HCT116 (cell line): ENCODE measurements at regions not wholly inside any gene's neighbourhood (a gene's known extent, or its start where the extent isn't known, plus 50 kb on each side); places are given as distances from the start of the nearest gene placed in this dataset.

ENCODE experiments used
- ATAC-seq: fragments of 200-7000 bp; cut with Tn5 transposase; 2 replicates; pipeline ENCODE4 v1.9.1; 2020; ENCODE audit warnings: mild to moderate bottlenecking, moderate library complexity
- BruUV-seq: library from RNA; stranded (reverse); fragments of 400-500 nt; replicated peaks from 2 replicates; lab custom pipeline; 2021; lab: Mats Ljungman, UMichigan
- CTCF ChIA-PET: fragments of 300-600 bp; sonication (Branson Sonifier 250); formaldehyde crosslinking; loops from one replicate; lab custom pipeline; 2021; ENCODE audit warnings: antibody characterized with exemption; lab: Charles Lee
- POLR2A ChIA-PET: fragments of 300-600, 350-600 bp; sonication (Branson Sonifier 250); formaldehyde crosslinking; loops from one replicate; lab custom pipeline; 2021; ENCODE audit warnings: antibody characterized with exemption; lab: Charles Lee
- RAD21 ChIA-PET, 2 experiments: fragments of 300-600 bp; sonication (Branson Sonifier 250); formaldehyde crosslinking; loops; one replicate each; lab custom pipeline; 2023; ENCODE audit warnings: low total read pairs in 2 of 2; ENCODE audit not compliant: uncharacterized antibody in 2 of 2, unreplicated experiment in 2 of 2, low non-redundant PET in 1 of 2; lab: Charles Lee
- DNase-seq: peaks from one replicate; pipeline ENCODE4 v3.0.0-alpha.2; 2010; ENCODE audit warnings: low read depth, low spot score
- H2AFZ ChIP-seq: fragments of 200-600 bp; shearing (Covaris generic), sonication (generic); 2 replicates; pipeline ENCODE4 v1.6.1; 2017; ENCODE audit warnings: low read depth, mixed run types, mixed read lengths, antibody characterized with exemption, low read length; ENCODE audit not compliant: poor library complexity, severe bottlenecking
- H3K27ac ChIP-seq: 2 replicates; pipeline ENCODE4 v1.5.1; 2012; ENCODE audit warnings: low read depth, low read length
- H3K27me3 ChIP-seq: fragments of 200-600 bp; sonication (generic); 2 replicates; pipeline ENCODE4 v1.6.1; 2016; ENCODE audit warnings: mixed run types, low read length, mixed read lengths; ENCODE audit not compliant: insufficient read depth
- H3K36me3 ChIP-seq, 2 experiments: fragments of 200-500 bp in 1 of 2; fragments of 200-600 bp in 1 of 2; sonication (Bioruptor generic) in 1 of 2; sonication (generic) in 1 of 2; 2 replicates each; pipeline versions ENCODE4 v1.5.1 to v1.6.1; 2014 to 2016; ENCODE audit warnings: low read length in 2 of 2, inconsistent platforms in 1 of 2, mixed read lengths in 1 of 2, mixed run types in 1 of 2; ENCODE audit not compliant: insufficient read depth in 2 of 2, control insufficient read depth in 1 of 2
- H3K4me1 ChIP-seq, 2 experiments: fragments of 200-600 bp in 1 of 2; sonication (generic) in 1 of 2; 2 replicates each; pipeline versions ENCODE4 v1.5.1 to v1.6.1; 2012 to 2017; ENCODE audit warnings: low read length in 2 of 2, inconsistent platforms in 1 of 2, mild to moderate bottlenecking in 1 of 2, mixed read lengths in 1 of 2, mixed run types in 1 of 2, moderate library complexity in 1 of 2; ENCODE audit not compliant: insufficient read depth in 2 of 2, control insufficient read depth in 1 of 2
- H3K4me2 ChIP-seq: fragments of 200-600 bp; sonication (generic); 2 replicates; pipeline ENCODE4 v1.6.1; 2017; ENCODE audit warnings: mixed run types, low read length, mixed read lengths
- H3K4me3 ChIP-seq, 2 experiments: fragments of 200-600 bp in 1 of 2; sonication (generic) in 1 of 2; replicated peaks in 1 of 2; 2 replicates each; pipeline ENCODE4 v1.5.1; 2011 to 2016; ENCODE audit warnings: low read length in 2 of 2, control low read depth in 1 of 2, low read depth in 1 of 2, mild to moderate bottlenecking in 1 of 2, mixed read lengths in 1 of 2, mixed run types in 1 of 2
- H3K79me2 ChIP-seq: fragments of 200-600 bp; sonication (generic); 2 replicates; pipeline ENCODE4 v1.6.1; 2017; ENCODE audit warnings: mild to moderate bottlenecking, mixed run types, low read length, moderate library complexity, mixed read lengths; ENCODE audit not compliant: insufficient read depth
- H3K9ac ChIP-seq: fragments of 200-600 bp; sonication (generic); 2 replicates; pipeline ENCODE4 v1.6.1; 2016; ENCODE audit warnings: low read length, mixed read lengths
- H3K9me2 ChIP-seq: fragments of 200-600 bp; sonication (generic), shearing (Covaris generic); 2 replicates; pipeline ENCODE4 v1.6.1; 2017; ENCODE audit warnings: mixed run types, mild to moderate bottlenecking, moderate library complexity; ENCODE audit not compliant: insufficient read depth
- H3K9me3 ChIP-seq, 2 experiments: fragments of 200-500 bp in 1 of 2; fragments of 200-600 bp in 1 of 2; sonication (Bioruptor generic) in 1 of 2; sonication (generic) in 1 of 2; 2 replicates each; pipeline ENCODE4 v1.6.1; 2014 to 2017; ENCODE audit warnings: low read length in 2 of 2, mixed read lengths in 2 of 2, inconsistent platforms in 1 of 2, low read depth in 1 of 2, mild to moderate bottlenecking in 1 of 2, mixed run types in 1 of 2, moderate library complexity in 1 of 2; ENCODE audit not compliant: control insufficient read depth in 1 of 2, insufficient read depth in 1 of 2
- H4K20me1 ChIP-seq: fragments of 200-600 bp; sonication (generic), shearing (Covaris generic); 2 replicates; pipeline ENCODE4 v1.6.1; 2017; ENCODE audit warnings: mixed run types, mild to moderate bottlenecking, moderate library complexity; ENCODE audit not compliant: insufficient read depth
- EGR1 ChIP-seq: IDR thresholded peaks from 2 replicates; pipeline ENCODE4 v1.6.1; 2012; ENCODE audit warnings: low read depth
- ELF1 ChIP-seq: IDR thresholded peaks from 2 replicates; pipeline ENCODE4 v1.6.1; 2012; ENCODE audit warnings: low read depth, borderline replicate concordance
- EZH2phosphoT487 ChIP-seq: fragments of 200-600 bp; IDR thresholded peaks from 2 replicates; pipeline ENCODE4 v1.6.1; 2018; ENCODE audit warnings: antibody characterized with exemption, borderline replicate concordance
- POLR2A ChIP-seq: IDR thresholded peaks from 2 replicates; pipeline ENCODE4 v1.7.0; 2011; ENCODE audit warnings: borderline replicate concordance; ENCODE audit not compliant: insufficient read depth, insufficient read length; ENCODE audit errors: extremely low read depth
- POLR2AphosphoS5 ChIP-seq: IDR thresholded peaks from 2 replicates; pipeline ENCODE4 v1.6.1; 2011; ENCODE audit warnings: mild to moderate bottlenecking, low read depth, low read length, moderate library complexity
- RAD21 ChIP-seq: IDR thresholded peaks from 2 replicates; pipeline ENCODE4 v1.6.1; 2012; ENCODE audit warnings: low read depth, mild to moderate bottlenecking
- SP1 ChIP-seq: IDR thresholded peaks from 2 replicates; pipeline ENCODE4 v1.6.1; 2012; ENCODE audit warnings: low read depth
- ZFX ChIP-seq: fragments of 450-650 bp; IDR thresholded peaks from 2 replicates; pipeline ENCODE4 v1.6.1; 2017
- ZNF274 ChIP-seq: fragments of 200-500 bp; sonication (Bioruptor generic); IDR thresholded peaks from 2 replicates; pipeline ENCODE4 v1.6.1; 2014; ENCODE audit warnings: mild to moderate bottlenecking, low read depth, low read length, inconsistent platforms
- intact Hi-C: fragments of 100-400 bp; cut with micrococcal nuclease; formaldehyde crosslinking; loops from 2 replicates; pipeline ENCODE4 v1.10.0; 2022
- TF ChIP-seq, protein P1 (sequence below): IDR thresholded peaks from 2 replicates; pipeline ENCODE4 v1.6.1; 2012
- TF ChIP-seq, protein P2 (sequence below): IDR thresholded peaks from 2 replicates; pipeline ENCODE4 v1.6.1; 2012
- TF ChIP-seq, protein P3 (sequence below): IDR thresholded peaks from 2 replicates; pipeline ENCODE4 v1.6.1; 2011; ENCODE audit warnings: mild to moderate bottlenecking, low read length, moderate library complexity; ENCODE audit not compliant: insufficient replicate concordance; ENCODE audit errors: extremely low read depth

DNA sequence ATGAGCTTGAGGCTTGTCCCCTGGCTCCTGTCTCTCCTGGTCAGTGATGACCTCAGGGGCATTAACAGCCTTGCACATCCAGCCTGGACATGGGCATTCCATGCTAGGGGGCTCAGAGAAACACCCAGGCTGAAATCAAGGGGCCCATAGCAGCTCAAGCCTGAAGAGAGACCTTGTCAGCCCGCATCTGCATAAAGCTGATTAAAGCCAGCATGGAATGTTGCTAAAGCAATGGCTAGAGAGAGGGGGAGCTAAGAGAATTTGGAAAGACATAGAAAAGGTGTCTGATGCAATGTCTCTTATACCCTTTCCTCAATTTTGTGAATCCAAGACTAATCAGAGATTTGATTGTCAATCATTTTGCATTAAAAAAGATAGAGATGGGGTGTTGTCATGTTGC is 51.4 kb upstream of the WSCD1 start:
- peaks cover 51% of the 10 kb centered on the region for H3K27me3 ChIP-seq
- DNase-seq (no peak), ATAC-seq (no peak)
- H3K9me2 ChIP-seq = no peaks in the 10 kb centered on the region
- no peaks in the 10 kb centered on the region for H3K9me3 ChIP-seq
- ChIA-PET POLR2A (no interaction called here), RAD21 (no interaction called here), CTCF (no interaction called here)
- TF ChIP-seq POLR2A = no peak
- TF ChIP-seq, protein P1, sequence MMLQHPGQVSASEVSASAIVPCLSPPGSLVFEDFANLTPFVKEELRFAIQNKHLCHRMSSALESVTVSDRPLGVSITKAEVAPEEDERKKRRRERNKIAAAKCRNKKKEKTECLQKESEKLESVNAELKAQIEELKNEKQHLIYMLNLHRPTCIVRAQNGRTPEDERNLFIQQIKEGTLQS = no peak
- no peak for TF ChIP-seq EGR1
- no peaks in the 10 kb centered on the region for H3K79me2 ChIP-seq
- intact Hi-C loops = no loop called here
- H2AFZ ChIP-seq = no peak overlapping the region
- no peaks in the 10 kb centered on the region for H3K4me1 ChIP-seq
- no TSS peak for BruUV-seq
- H3K4me3 ChIP-seq = no peak overlapping the region
- H3K27ac ChIP-seq = no peak overlapping the region
- no peak overlapping the region for H3K4me2 ChIP-seq
- no peaks in the 10 kb centered on the region for H4K20me1 ChIP-seq
- no peak overlapping the region for H3K9ac ChIP-seq
- no peaks in the 10 kb centered on the region for H3K36me3 ChIP-seq

DNA sequence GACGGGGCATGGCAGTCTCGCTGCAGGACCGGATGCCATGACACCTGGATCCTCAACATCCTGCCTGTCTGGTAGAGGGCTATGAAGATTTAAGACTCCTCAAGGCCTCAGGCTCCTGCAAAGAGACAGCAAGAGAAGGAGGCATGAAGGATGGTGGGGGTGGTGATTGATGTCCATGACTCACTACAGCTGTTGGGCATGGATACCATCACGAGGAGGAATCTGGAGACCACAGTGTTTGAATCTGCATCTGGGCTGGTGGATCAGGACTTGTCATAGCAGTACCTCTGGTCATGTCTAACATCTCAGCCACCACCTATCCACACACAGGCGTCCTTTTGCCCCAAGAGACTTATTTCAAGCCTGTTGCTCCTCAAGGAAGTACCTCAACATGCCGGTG is 50.2 kb upstream of the WSCD1 start:
- no peak for ATAC-seq

More for the DNA sequence above, 50.2 kb upstream of the WSCD1 start:
- BruUV-seq = no TSS peak
- Histone ChIP-seq H3K4me1 (no peaks in the 10 kb centered on the region), H4K20me1 (no peaks in the 10 kb centered on the region), H3K4me3 (no peak overlapping the region), H3K27ac (no peak overlapping the region), H3K79me2 (no peaks in the 10 kb centered on the region), H2AFZ (no peak overlapping the region), H3K9me2 (no peaks in the 10 kb centered on the region), H3K4me2 (no peak overlapping the region), H3K9ac (no peak overlapping the region), H3K36me3 (no peaks in the 10 kb centered on the region), H3K9me3 (no peaks in the 10 kb centered on the region), H3K27me3 (peaks cover 57% of the 10 kb centered on the region)
- CTCF ChIA-PET = no interaction called here
- no peak for TF ChIP-seq ZFX
- TF ChIP-seq ELF1 = no peak
- TF ChIP-seq RAD21 = no peak
- TF ChIP-seq EZH2phosphoT487 = no peak
- no peak for TF ChIP-seq EGR1
- no peak for TF ChIP-seq POLR2AphosphoS5
- TF ChIP-seq, protein P2, sequence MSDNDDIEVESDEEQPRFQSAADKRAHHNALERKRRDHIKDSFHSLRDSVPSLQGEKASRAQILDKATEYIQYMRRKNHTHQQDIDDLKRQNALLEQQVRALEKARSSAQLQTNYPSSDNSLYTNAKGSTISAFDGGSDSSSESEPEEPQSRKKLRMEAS = no peak
- TF ChIP-seq, protein P3, sequence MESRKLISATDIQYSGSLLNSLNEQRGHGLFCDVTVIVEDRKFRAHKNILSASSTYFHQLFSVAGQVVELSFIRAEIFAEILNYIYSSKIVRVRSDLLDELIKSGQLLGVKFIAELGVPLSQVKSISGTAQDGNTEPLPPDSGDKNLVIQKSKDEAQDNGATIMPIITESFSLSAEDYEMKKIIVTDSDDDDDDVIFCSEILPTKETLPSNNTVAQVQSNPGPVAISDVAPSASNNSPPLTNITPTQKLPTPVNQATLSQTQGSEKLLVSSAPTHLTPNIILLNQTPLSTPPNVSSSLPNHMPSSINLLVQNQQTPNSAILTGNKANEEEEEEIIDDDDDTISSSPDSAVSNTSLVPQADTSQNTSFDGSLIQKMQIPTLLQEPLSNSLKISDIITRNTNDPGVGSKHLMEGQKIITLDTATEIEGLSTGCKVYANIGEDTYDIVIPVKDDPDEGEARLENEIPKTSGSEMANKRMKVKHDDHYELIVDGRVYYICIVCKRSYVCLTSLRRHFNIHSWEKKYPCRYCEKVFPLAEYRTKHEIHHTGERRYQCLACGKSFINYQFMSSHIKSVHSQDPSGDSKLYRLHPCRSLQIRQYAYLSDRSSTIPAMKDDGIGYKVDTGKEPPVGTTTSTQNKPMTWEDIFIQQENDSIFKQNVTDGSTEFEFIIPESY = no peak
- TF ChIP-seq ZNF274 = no peak
- TF ChIP-seq, protein P1 = no peak
- no peak for TF ChIP-seq SP1
- RAD21 ChIA-PET = no interaction called here
- POLR2A ChIA-PET = no interaction called here
- no peak for DNase-seq
- intact Hi-C loops = no loop called here
